DMS153 treated with DMSO at 0.1 percent for 48 hours (cell line): ENCODE measurements at regions not wholly inside any gene's neighbourhood (a gene's known extent, or its start where the extent isn't known, plus 50 kb on each side); places are given as distances from the start of the nearest gene placed in this dataset.

Experiments used
- DNase-seq: peaks from one replicate; lab custom pipeline; 2025; ENCODE audit not compliant: unreplicated experiment; lab: John Stamatoyannopoulos, UW

DNA sequence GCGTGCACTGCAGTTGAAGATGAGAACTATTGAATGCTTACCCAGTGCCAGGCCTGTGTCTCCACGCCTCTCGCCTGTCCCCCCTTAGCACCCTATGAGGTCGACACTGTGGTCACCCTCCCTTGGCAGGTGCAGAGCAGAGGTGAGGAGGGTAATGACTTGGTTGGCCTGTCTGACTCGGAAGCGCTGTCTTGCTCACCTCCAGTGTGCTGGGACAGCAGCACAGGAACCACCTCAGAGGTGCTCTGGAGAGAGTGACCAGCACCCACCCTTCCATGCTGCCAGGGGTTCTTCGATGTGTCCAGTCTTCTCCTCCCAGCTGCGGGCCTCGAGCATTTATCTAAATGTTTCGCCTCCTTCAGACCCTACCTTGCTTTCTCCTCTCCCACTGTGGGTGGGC lies 178.3 kb upstream of the IRX2 start:
- DNase-seq = no peak

DNA sequence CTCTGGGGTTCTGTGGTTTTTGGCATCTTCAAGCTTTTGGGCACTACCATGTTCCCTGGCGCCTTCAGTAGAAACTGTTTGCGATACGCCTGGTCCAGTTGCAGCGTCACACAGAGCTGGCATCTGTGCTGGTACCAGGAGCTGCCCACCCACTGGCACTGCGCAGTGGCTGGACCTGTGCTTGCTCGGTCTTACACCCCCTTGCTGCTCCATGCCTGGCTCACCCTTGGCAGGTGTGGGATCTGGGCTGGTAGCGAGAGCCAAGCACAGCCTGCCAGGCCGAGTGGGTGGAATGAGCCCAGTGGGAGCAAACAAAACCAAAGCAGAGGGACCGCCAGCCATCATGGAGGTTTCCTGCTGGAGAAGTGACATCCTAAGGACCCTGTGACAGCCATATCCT lies 170.2 kb upstream of the IRX2 start:
- no peak for DNase-seq

DNA sequence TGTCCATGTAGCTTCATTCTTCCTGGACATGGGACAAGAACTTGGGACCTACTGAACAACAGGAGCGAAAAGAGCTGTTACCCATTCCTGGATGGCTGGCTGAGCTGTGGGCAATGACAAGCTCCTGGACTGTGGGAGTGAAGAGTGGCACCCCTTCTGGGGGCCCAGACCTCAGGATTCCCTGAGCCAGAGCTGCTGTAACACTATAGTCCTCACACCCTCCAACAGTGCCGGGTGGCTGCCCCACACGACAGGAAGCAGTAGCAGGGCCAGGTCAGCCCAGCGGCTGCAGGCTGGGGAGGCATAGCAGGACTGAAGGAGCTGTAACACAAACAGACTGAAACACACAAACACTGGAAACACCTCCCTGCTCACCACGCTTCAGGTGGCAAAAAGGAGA lies 169.7 kb upstream of the IRX2 start:
- DNase-seq = no peak

DNA sequence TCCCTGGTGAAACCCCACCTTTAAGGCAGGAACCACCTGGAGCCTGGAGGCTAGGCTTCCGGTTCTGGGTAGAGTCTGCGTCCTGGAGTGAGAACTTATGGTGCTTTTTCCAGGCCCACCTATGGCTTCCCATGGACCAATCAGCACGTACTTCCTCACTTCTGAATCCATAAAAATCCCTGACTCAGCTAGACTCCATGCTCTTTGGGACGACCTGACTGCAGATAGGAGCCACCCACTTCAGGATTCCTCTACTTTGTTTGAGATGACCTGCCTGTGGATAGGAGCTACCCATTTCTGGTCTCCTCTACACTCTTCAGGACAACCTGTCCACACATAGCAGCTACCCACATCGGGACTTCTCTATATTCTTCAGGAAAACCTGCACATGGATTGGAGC lies 168.8 kb upstream of the IRX2 start:
- DNase-seq = no peak

DNA sequence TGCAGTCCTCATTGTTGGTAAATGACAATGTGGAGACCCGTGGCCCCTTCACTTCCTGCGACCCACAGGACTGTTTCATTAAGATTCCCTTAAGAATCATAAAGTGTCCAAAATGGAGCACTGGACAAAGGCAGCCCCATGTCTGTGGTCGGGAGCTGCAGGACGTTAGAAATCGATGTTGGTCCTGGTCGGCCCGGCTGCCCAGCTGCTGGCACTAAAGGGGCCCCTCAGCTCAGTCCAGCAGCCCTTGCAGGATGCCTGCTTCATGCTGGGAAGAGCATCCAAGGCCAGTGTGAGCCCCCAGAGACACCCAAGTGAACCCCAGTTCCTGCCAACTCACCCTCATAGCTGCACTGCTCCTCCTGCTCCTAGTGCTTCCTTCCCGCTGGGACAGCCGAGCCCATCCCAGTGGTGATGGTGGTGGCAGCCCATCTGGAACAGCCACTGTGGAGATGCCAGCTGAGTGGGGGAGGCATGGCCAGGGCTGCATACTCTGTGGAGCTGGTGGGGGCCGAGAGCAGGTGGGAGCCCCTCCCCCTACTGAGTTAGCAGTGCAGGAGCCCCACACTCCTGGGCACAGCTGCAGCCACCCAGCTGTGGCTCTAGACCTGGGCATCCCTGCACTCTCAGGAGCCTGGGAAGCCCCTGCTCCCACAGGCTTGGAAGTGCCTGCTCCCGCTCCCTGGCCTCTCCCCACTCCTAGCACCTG lies 168.0 kb upstream of the IRX2 start:
- no peak for DNase-seq

DNA sequence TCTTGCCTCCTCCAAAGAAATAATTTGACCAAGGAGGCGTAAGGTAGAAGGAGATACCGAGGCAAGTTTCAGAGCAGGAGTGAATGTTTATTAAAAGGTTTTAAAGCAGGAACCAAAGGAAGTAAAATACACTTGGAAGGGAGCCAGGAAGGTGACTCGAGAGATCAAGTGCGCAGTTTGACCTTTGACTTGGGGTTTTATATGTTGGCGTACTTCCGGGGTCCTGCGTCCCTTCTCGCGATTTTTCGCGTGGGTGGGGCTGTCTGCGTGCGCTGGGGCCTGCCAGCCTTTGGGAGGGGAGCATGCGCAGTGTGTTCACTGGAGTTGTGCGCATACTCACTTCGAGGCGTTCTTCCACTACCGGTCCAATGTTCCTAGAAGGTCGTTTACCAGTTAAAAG lies 166.0 kb upstream of the IRX2 start:
- DNase-seq = no peak

DNA sequence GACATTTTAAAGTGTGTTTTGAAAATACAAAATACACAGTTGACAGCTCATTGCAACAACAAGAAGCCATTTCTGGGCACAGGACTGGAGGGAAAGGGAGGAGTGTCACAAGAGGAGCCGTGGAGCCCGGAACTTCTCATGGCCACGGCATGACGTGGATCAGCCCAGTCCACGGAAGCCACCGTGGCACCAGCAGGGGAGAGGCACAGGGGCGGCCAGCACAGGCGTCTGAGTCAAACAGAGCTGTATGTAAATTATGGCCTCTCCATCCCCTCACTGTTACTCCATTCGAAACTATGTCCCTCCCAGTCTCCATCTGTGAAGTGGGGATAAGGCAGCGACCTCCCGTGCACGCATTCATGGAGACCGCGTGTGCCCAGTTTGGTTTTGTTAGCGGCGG lies 165.6 kb upstream of the IRX2 start:
- no peak for DNase-seq

DNA sequence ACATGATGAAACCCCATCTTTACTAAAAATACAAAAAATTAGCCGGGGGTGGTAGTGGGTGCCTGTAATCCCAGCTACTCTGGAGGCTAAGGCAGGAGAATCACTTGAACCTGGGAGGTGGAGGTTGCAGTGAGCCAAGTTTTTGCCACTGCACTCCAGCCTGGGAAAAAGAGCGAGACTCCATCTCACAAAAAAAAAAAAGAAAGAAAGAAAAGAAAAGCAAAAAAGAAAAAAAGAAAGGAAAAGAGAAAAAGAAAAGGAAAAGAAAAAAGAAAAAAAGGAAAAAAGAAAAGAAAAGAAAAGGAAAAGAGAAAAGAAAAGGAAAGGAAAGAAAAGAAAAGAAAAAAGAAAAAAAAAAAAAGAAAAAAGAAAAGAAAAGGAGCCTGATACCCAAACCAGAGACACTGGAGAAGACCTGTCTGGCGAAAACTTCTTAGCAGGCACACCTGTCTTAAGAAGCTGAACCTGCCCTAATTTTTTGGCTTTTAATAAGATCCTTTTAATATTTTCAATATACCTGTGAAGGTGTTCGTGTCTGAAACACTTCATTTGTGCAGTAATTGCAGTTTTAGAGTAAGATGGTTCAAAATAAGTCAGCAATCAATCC lies 164.7 kb upstream of the IRX2 start:
- DNase-seq = no peak

DNA sequence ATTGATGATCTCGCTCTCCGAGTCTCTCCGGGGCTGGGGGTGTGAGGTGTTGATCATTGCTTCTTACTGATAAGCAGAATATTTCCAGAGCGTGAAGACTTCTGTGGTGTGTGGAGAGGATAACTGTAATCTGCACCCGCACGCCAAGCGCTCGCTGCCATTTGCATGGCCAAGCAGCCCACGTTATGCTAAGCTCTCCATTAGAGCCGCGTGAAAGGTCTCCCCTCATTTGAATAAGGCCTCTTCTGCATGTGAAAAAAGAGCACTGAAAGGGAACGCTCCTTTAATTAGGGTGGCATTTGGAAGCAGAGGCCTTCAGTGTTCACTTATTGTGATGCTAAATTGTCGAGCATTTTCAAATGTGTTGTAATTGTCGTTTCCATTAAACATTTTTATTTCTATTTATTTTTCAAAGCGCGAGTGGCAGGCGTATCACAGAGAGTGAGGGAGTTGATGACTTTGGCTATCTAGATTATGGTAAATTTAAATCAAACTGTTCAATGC lies 163.6 kb upstream of the IRX2 start:
- DNase-seq = no peak

DNA sequence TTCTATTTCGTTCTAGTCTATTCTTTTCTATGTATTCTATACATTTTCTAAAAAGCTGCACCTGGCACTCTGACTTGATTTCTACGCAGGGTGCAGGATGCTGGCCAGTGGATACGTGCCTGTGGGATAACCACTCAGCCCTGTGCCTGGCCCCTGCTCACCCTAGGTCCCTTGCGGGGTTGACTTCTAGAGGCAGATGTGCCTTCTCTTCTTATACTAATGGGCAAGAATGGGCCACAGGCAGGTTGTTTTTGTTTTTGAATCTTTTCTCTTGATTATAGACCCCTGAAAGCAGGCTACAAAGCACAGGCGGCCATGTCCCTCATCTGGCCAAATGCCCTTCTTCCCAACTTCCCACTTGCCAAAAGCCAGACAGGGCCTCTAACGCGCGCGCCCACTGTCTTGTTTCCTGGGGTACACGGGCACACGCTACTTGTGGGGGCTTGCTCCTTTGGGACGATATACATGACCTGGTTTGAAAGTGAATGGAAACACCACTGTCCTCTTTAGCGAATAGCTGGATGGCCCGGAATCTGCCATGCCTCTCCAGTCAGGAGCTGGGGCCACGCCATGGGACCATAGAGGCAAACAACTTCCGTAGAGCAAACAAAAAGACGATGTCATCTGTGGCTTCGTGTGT lies 162.7 kb upstream of the IRX2 start:
- DNase-seq = no peak

DNA sequence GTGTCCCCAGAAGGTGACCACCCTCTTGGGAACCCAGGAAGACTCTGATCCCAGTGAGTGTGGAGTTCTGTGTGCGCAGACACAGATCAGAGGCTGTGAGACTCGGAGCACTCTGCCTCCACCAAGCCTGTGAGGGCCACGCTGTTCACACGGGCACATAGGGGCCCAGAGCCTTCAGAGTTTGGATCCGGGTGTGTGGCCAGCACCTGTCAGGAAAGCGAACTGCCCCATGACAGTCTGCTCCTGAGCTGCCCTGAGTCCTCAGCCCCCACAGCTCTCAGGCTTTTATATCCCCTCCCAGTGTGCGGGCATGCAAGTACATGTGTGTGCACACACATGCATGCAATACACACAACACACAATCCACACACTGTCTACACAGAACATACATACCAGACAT lies 161.8 kb upstream of the IRX2 start:
- DNase-seq = no peak

DNA sequence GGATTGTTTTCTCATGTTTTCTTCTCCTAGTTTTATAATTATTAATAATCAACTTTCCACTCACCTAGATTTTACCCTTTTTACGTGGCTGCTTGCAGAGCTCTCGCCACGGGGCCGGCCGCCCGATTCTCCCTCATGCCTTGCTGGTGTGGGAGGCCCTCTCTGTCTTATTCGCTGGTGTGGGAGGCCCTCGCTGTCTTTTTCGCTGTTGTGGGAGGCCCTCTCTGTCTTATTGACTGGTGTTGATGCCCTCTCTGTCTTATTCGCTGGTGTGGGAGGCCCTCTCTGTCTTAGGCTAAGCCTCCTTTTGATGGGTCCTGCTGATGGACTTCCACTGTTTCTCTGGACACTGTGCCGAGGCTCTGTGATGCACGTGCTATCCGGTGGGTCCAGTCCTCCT lies 161.3 kb upstream of the IRX2 start:
- no peak for DNase-seq

DNA sequence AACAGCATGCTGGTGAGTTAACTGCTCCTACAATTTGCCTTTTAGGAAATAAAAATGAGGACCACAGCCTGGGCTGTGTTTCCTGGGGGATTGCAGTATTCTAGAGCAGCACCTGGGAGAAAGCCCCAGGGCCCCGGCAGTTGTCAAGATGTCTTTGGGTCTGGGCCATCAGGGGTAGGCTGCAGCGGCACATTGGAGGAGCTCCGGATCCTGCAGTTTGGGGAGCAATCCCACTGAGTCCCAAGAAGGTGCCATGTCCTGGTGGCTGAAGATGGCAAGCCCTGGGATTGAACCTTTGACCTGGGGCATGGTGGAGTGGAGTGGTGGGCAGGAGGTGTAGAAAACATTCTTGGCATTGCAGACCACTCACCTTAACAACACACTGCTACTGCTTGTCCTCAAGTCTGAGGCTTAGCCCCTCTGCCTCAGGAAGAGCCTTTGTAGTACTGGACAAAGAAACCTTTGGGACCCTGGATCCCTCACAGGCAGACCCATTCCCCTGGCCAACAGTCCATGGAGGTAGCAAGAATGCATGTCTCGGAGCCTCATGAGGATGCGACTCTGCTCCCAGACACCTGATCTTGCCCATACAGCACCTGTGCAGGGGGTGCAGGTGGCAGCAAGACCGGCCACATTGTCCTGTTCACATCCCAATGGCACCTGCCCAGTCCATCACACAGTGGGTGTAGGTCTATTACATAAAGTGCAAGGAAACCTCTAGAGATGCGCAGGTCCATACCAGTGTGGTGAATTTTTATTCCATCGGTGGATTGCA lies 159.1 kb upstream of the IRX2 start:
- no peak for DNase-seq

DNA sequence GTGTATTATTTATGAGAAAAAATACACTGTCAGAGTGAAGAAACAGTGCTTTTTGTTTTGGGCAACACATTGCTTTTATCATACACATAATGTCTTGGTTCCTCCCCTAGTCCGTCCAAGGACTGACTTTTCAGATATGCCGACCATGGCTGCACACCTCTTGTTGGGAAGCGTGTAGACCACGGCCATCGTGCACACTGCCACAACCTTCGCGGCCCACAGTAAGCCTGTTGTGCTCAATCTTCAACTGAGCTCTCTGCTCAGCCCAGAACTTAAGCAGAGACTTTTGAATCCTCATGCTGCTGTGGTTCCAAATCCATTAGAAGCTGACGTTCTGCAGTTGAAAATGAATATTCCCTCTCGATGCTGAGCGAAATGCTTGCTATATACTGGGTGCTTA lies 157.6 kb upstream of the IRX2 start:
- no peak for DNase-seq

DNA sequence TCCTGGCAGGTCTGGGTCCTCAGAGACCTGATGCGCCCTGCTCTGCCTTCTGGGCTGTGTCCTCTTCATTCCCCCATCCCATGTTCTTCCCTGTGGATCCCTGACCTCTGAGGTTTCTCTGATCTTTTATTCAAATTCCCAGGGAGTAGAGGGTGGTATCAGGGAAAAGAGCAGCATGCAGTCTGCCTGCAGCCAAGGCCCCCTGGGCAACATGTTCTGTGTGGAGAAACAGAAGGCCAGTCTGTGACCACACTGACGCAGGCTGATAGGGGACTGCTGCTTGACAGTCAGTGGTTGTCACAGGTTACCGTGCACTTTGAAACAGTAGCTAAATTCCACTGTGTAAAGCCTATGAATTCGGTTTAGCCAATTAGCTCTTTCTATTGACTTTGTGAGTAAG lies 156.6 kb upstream of the IRX2 start:
- DNase-seq = no peak

DNA sequence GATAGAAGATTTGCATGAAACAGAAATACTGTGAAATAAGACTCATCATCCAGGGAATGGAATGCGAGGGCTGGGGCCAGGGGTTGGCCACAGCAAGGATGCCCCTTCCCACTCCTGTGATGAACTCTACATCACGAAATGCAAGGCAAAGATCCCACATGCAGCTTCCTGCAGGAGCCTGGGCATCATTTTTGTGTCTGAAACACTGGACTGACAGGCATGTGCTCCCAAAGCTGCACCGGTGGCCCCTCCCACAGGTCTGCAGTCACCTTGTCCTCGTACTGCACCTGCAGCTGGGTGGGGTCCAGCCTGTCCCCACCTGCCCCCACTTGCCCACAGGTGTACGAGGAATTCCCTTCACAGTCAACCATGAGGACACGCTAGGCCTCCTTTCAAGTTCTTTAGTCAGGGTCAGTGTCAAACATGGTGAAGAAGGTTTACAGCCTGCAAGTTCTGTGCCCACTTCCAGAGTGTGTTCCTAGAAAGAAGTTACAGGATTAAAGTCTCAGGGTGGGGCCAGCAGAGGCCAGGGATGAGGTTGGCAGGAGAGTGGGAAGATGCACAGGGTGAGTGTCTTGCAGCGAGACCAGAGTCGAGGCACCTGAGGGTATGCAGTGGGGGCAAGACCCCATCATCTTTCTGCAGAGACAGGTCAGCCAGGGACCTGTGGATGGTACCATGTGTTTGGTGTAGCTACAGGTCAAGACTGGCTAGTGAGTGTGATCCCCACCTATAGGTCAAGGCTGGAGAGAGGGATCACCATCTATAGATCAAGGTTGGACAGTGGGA lies 155.0 kb upstream of the IRX2 start:
- DNase-seq = no peak

DNA sequence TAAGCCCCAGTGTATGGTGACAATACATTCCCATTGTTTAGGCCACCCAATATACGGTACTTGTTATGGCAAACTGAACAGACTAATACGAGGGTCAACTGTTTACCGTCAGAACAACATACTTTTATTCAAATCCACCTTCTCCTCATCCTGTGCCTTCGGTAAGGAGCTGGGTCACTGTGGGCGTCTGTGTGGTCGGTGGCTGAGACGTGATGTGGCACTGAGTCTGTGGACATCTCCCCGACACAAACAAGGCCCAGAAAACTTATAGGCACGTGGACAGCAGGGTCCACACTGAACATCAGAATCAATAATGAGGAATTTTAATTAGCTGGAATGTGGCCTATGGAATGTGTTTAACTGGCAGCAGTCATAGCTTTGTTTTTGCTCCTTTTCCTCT lies 154.3 kb upstream of the IRX2 start:
- DNase-seq = no peak

DNA sequence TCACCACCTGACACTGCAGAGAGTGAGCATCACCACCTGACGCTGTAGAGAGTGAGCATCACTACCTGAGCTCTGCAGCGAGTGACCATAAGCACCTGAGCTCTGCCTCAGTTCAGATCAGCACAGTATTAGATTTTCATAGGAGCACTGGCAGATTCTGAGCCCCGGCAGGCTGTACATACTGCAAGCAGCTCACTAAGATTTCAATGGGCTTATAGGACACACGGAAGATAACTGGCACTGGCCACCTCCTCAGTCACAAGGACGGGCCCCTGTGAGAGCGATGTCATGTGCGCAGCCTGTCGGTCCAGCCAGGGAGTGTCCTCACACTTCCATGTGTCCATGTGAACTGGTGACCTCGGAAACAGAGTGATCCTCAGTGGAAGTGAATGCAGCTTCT lies 153.5 kb upstream of the IRX2 start:
- DNase-seq = no peak

DNA sequence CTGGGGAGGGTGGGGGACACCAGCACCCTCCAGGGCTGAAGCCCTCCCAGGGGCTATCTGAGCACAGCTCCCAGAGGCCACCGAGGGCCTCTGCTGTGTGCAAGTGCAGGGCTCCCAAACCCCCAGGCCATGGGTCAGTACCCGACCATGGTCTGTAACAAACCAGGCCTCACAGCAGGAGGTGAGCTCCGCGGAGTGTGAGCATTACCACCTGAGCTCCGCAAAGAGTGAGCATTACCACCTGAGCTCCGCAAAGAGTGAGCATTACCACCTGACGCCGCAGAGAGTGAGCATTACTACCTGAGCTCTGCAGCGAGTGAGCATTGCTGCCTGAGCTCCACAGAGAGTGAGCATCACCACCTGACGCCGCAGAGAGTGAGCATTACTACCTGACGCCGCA lies 152.9 kb upstream of the IRX2 start:
- DNase-seq = no peak

DNA sequence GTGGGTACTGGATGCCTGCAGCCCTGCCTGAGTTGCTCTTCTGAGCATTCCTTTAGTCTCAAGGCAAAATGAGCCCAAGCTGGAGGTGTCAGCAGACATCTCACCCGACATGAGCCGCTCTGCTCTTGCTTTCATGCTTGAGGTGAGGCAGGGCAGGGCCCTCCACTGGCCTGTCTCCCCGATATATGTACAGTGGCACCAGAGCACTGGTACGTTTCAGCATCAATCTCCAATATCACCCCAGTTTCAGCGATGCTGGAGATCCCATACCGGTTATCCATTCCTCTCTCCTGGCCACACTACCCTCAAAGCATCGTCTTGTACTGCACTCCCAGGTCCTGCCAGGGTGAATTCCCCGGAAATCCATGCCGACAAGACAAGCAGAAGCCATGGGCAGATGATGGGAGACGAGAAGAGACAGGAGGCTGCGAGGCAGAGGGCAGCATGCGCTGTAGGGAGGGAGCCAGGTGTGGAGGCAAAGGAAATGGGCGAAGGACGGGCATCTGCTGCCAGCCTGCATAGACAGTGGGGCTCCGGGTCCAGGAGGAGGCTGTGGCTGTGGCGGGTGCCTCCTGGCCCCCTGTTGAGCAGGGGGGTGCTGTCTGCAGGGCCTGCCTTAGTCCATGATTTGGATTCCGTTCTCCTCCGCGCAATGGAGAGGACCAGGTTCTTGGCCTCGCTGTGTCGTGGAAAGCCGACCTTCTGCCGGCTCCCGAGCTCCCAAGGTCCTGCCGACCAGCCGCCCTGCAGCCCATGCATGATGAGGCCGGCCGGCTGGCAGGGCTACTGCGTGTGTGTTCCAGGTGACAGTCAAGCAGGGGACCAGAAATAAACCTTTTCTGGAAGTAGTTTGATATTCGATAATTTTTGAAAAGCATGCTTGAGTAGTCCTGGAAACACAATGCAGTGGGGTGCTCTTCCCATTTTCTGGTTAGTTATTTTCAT lies 152.2 kb upstream of the IRX2 start:
- no peak for DNase-seq
